GM23338 (cell line): ENCODE measurements at regions not wholly inside any gene's neighbourhood (a gene's known extent, or its start where the extent isn't known, plus 50 kb on each side); places are given as distances from the start of the nearest gene placed in this dataset.

Experiments
- CREB1 ChIP-seq: fragments of 250-450 bp; sonication (Bioruptor Pico); IDR thresholded peaks from 2 replicates; pipeline ENCODE4 v1.5.0; 2020; ENCODE audit warnings: low read depth, mild to moderate bottlenecking, moderate library complexity
- CTCF ChIP-seq, 2 experiments: fragments of 200-600 bp in 1 of 2; sonication (generic) in 1 of 2; conservative IDR thresholded peaks; 2 replicates each; pipeline versions ENCODE4 v1.5.1 to v1.6.1; 2016 to 2017; ENCODE audit warnings: antibody characterized with exemption in 2 of 2, low read depth in 2 of 2, mild to moderate bottlenecking in 2 of 2, moderate library complexity in 1 of 2
- ETS1 ChIP-seq: IDR thresholded peaks from 2 replicates; pipeline ENCODE4 v1.6.1; 2016; ENCODE audit warnings: antibody characterized with exemption
- EZH2 ChIP-seq: fragments of 200-600 bp; sonication (generic); IDR thresholded peaks from one replicate; pipeline ENCODE4 v1.8.0; 2017; ENCODE audit warnings: antibody characterized with exemption, mild to moderate bottlenecking, low read depth; ENCODE audit not compliant: unreplicated experiment
- EZH2phosphoT487 ChIP-seq: fragments of 200-600 bp; sonication (generic); IDR thresholded peaks from one replicate; pipeline ENCODE4 v1.8.1; 2018; ENCODE audit warnings: antibody characterized with exemption; ENCODE audit not compliant: unreplicated experiment
- JUNB ChIP-seq: IDR thresholded peaks from one replicate; pipeline ENCODE4 v1.6.1; 2016; ENCODE audit warnings: antibody characterized with exemption; ENCODE audit not compliant: unreplicated experiment
- NANOG ChIP-seq: IDR thresholded peaks from 2 replicates; pipeline ENCODE4 v1.6.1; 2016; ENCODE audit warnings: antibody characterized with exemption, borderline replicate concordance
- POLR2AphosphoS5 ChIP-seq: IDR thresholded peaks from 2 replicates; pipeline ENCODE4 v1.6.1; 2016; ENCODE audit warnings: antibody characterized with exemption, low read depth
- REST ChIP-seq: IDR thresholded peaks from one replicate; pipeline ENCODE4 v1.6.1; 2018; ENCODE audit warnings: antibody characterized with exemption; ENCODE audit not compliant: unreplicated experiment

GRCh38 chrX:10329984-10330383 is 173.2 kb downstream of the CLCN4 start:
- TF ChIP-seq CTCF (conservative IDR thresholded peaks at IDR 0.05; ENCODE audit: low read depth in 2 of 2) (no peak), REST (no peak), EZH2 (no peak), POLR2AphosphoS5 (no peak), CREB1 (CRISPR knock-in tag) (no peak), EZH2phosphoT487 (no peak), ETS1 (no peak), JUNB (no peak), NANOG (no peak)
